Right ventricle myocardium superior (tissue), 1 donor: ENCODE measurements at regions not wholly inside any gene's neighbourhood (a gene's known extent, or its start where the extent isn't known, plus 50 kb on each side); places are given as distances from the start of the nearest gene placed in this dataset.

ENCODE experiments used
- ATAC-seq: fragments of 200-7000 bp; cut with Tn5 transposase; one replicate; pipeline ENCODE4 v1.9.1; 2020; ENCODE audit warnings: mild to moderate bottlenecking; ENCODE audit not compliant: poor library complexity
- DNase-seq: peaks from one replicate; pipeline ENCODE4 v3.0.0-alpha.2; 2020
- intact Hi-C: fragments of 100-400 bp; cut with DNase I; formaldehyde crosslinking; loops from one replicate; pipeline ENCODE4 v1.11.2; 2022
- donor health status: DM: no; HTN: yes; CAD: no; lungs with severe emphysema.

DNA sequence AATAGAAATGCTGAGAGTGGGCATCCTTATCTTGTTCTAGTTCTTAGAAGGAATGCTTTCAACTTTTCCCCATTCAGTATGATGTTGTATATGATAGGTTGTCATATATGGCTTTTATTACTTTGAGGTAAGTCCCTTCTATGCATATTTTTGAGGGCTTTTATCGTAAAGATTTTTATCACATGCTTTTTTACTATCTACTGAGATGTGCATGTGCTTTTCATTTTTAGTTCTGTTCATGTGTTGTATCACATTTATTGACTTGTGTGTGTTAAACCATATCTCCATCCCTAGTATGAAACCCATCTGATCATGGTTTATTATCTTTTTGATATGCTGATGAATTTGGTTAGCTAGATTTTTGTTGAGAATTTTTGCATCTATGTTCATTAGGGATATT lies 1008.8 kb downstream of the CNTNAP5 start:
- intact Hi-C loops = no loop called here
- DNase-seq = no peak
- no peak for ATAC-seq

DNA sequence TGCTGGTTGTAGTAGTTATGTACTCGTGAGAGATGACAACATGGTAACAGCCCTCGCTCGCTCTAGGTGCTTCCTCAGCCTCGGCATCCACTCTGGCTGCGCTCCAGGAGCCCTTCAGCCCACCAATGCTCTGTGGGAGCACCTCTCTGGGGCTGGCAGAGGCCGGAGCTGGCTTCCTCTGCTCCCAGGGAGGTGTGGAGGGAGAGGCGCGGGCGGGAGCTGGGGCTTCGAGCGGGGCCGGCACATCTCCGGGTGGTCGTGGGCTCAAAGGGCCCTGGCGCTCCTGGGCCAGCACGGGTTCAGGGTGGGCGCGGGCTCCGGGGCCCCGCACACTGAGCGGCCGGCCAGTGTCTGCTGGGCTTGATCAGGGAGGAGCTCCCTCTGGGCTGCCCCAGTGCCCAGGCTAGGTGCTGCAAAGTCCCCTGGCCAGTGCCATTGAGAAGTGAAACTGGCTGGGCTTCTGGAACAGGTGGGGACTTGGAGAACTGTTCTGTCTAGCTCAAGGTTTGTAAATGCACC lies 1012.1 kb downstream of the CNTNAP5 start:
- DNase-seq (no peak), ATAC-seq (no peak)
- intact Hi-C loops = no loop called here

DNA sequence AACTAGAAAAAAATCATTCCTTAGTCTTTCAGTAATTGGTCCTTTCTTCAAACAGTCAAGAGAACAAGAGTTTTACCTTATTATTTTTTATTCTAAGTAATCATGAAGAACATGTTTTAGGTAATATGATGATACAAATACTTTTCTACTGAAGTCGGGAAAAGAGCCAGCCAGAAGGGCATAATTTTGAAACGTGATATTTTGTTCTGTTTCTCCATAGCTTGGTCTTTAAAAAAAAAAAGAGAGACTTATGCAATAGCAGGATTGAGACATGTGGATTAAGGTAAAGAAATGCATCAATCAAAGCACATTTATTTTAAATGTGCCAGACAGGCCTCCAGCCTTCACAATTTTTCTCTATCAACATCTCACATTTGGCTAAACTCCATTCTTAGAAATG lies 1016.8 kb downstream of the CNTNAP5 start:
- intact Hi-C loops = no loop called here
- DNase-seq (no peak), ATAC-seq (no peak)

DNA sequence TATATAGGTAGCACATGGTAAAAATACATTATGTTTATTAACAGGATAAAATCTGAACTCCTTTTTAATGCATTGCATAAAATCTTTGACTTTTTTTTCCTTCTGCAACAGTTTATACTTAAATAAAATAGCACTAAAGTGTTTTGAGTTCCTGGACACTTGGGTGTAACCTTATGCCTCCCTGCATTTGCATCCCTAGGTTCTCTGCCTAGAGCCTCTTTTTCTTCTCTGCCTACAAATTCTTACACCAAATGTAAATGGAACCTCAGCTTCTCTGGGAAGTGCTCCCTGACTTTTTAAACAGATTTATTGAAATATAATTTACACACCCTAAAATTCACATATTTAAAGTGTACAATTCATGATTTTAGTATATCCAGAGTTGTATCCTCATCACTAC lies 1017.6 kb downstream of the CNTNAP5 start:
- ATAC-seq (no peak), DNase-seq (no peak)
- intact Hi-C loops = no loop called here

DNA sequence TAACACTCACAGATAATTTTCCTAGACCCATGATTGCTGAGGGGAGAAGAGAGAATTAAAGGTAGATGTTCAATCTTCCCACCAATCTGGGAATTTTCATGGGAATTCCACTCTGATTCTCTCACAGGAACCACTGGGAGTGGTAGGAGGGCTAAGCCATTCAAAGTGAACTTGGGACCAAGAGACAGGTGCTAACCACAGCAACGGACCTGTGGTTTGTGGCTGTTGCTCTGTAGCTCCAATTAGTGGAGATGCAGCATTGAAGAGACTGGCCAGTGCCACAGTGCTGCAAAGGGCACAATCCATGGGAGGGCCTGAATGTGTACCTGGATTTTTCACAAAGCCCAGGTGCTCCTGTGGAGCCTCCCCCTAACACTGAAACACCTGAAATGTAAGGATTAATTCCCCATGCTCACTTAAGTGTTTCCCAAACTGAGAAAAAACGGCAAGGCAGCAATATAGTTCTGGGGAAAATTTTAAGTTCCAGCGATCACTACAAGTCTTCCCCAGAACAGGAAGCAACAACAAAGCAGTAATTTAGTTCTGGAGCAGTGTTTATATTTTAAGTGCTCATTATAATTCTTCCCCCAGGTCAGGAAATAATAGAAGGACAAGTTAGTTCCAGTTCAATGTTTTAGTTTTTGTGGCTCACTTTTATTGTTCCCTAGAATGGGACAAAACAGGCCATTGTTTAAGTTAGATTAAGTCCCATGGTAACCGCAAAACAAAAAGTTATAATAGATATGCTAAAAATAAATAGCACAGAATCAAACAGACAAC lies 1045.8 kb downstream of the CNTNAP5 start:
- DNase-seq (no peak), ATAC-seq (no peak)
- intact Hi-C loops = no loop called here

DNA sequence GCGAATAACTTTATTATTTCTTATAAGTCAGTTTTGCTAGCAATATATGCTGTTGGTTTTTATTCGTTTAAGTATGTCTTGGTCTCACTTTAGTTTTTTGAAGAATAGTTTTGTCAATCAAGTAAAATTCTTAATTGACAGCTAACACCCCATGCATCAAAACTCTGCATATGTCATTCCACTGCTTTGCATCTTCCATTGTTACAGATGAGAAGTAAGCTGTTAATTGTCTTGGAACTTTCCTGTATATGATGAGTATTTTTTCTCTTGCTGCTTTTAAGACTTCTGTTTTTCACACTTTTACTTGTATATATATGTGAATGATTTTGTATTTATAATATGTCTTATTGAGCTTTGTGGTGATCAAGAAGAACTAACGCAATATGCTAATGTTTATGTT lies 1048.4 kb downstream of the CNTNAP5 start:
- ATAC-seq (no peak), DNase-seq (no peak)
- intact Hi-C loops = no loop called here

DNA sequence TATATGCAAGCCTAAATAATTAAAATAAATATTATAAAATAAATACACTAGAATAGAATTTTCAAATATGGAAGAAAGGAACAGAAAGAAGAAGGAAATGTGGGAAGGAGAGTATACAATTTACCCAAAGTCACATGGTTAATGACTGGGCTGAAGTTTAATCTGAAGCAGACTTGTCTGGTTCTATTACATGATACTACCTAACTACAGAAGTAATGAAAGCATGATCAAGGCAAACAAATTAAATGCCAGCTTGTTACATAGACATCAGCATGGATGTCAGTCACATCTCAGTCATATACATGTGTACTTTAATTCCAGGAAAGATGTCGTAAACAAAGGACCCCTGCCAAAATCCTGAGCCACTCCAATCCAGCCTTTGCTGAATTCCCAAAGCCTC lies 1060.8 kb downstream of the CNTNAP5 start:
- DNase-seq (no peak), ATAC-seq (no peak)
- intact Hi-C loops = no loop called here

DNA sequence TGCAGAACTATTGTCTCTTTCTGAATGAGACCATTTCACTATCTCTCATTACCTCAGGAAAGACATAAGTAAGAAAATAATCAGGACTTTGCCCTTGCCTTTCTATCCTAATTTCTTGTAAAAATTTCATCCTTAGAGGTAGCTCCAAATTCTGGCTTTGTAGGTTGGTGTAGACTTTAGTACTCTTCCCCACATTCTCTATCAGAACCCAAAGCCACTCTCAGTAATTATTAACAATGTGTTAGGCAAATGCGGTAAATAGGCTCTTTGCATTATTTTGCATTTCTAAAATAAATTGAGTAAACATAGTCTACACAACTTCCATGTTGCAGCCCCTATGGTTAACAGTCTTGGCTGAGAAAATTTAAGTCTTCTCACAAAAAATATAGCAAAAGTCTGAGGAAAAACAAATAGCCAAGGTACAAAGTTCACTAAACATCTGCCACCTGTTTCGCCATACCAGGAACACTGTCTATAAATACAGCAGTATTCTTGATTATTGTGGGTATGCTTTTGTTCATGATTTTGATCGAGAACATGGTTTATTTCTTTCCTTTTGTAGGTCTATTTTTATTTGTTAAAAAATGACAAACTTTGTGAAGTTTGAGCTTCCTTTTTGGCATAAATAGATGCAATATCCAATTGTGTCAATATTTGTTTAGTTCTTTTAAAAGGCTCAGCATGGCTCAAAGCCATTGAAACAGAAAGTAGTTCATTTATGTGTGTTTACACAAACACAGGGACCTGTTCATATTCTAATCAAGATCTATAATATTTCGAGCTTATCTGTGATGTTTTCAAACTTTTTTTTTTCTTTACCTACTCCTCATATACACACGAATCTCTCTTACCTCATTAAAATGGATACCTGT lies 1061.5 kb downstream of the CNTNAP5 start:
- ATAC-seq = no peak
- intact Hi-C loops = no loop called here

DNA sequence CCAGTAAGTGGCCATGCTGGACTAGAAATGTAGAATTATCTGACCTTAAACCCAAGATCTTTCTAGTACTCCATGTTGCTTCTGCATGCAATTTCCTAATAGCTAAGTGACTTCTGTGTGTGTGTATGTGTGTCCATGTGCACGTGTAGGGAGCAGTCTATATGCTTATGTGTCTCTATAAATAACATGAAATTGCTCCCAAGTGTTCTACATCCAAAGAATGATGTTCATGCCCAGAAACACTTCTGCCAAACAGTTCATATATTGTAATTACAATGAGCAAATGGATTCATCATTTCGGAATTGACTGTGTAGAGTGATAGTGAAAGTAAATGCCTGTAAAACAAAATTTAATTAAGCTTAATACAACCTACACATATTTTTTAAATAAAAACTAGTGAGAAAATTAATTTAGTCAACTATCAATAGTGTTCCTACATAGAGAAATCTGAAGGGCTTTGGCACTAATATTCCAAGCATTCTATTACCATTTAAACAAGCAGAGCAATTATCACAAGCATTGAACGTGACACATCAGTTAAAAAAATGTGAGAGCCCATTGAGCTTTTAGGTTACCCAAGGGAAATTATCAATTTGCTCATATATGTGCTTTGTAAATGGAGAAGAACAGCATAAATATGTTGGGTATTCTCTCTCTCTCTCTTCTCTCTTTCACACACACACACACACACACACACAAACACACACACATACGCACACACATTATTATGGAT lies 1067.4 kb downstream of the CNTNAP5 start:
- intact Hi-C loops = no loop called here
- DNase-seq = no peak
- no peak for ATAC-seq

More for the DNA sequence above, 1061.5 kb downstream of the CNTNAP5 start:
- DNase-seq = no peak

DNA sequence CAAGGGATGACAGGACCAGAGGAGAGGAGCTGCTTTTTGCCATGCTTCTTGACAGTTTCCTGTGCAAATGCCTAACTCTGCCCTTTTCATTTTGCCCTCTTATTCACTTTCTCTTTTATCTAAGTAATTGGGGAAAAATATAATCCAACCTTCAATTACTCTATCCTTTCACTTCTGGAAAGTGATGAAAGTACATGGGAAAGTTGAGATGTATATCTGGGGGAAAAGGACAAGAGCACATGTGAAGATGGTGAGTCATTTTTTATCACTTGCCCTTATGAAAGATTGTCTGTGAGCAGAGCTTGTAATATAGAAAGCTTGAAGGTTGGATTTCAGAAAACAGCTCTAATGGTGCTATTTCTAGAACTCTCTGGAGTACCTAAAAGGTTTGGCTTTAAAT lies 1070.7 kb downstream of the CNTNAP5 start:
- DNase-seq (no peak), ATAC-seq (no peak)
- intact Hi-C loops = no loop called here

DNA sequence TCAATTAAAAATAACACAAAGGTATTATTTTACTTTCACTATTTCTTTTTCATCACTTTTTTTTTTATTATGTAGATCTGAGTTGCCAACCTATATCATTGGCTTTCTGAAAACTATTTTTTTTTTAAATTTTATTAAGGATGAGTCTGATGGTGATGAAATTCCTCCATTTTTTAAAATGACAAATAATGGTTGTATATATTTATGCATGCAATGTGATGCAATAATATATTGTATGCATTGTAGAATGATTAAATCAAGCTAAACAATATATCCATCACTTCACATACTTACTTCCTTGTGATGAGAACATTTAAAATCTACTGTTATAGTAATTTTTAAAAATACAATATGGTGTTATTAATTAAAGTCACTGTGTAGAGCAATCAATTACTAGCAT lies 1081.6 kb downstream of the CNTNAP5 start:
- intact Hi-C loops = no loop called here
- ATAC-seq (no peak), DNase-seq (no peak)

DNA sequence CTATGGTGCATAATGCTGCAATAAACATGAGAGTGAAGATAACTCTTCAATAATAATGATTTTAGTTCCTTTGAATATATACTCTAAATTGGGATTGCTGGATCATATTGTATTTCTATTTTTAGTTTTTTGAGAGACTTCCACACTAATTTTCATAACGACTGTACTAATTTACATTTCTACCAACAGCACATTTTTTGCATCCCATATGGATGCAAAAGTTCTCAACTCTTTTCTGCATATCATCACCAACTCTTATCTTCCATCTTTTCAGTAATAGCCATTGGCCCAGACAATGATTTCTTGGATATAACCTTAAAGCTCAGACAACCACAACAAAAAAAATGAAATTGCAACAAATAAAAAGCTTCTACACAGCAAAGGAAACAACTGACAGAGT lies 1082.4 kb downstream of the CNTNAP5 start:
- ATAC-seq = no peak
- intact Hi-C loops = no loop called here
- no peak for DNase-seq

DNA sequence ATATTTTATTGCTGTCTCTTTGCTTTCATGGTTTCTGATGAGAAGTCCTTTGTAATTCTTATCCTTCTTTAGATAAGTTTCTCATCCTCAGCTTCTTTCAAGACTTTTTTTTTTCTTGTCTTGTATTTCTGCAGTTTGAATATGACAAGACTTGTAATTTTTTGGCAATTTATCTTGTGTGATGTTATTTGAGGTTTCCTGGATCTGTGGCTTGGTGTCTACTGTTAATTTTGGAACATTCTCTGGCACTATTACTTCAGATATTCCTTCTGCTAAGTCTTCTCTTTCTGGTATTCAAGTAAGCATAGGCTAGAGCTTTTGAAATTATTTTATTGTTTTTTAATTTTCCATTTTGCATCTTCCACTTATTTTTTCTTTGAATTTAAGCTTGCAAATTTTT lies 1083.2 kb downstream of the CNTNAP5 start:
- intact Hi-C loops = no loop called here
- DNase-seq (no peak), ATAC-seq (no peak)

DNA sequence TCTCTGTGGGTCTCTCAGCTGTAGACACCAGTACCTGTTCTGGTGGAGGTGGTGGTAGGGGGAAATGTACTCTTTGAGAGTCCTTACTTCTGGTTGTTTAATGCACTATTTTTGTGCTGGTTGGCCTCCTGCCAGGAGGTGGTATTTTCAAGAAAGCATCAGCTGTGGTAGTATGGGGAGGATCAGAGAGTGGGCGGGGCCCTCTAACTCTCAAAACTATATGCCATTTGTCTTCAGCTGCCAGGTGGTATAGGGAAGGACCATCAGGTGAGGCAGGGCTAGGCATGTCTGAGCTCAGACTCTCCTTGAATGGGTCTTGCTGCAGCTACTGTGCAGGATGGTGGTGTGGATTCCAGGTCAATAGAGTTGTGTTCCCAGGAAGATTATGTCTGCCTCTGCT lies 1100.8 kb downstream of the CNTNAP5 start:
- intact Hi-C loops = no loop called here
- no peak for ATAC-seq
- no peak for DNase-seq

DNA sequence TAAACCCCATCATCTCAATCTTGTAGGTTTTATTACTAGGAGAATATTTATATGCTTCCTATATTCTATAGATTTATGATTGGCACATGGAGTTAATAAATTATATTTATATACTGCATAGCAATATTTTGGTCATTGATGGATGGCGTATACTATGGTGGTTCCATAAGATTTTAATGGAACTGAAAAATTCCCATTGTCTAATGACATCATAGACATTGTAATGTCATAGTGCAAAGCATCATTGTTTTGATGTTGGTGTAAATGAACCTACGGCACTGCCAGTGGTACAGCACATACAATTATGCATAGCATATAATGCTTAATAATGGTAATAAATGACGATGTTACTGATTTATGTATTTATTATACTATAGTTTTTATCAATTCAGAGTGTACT lies 1135.9 kb downstream of the CNTNAP5 start:
- ATAC-seq = no peak
- intact Hi-C loops = no loop called here
- DNase-seq = no peak

DNA sequence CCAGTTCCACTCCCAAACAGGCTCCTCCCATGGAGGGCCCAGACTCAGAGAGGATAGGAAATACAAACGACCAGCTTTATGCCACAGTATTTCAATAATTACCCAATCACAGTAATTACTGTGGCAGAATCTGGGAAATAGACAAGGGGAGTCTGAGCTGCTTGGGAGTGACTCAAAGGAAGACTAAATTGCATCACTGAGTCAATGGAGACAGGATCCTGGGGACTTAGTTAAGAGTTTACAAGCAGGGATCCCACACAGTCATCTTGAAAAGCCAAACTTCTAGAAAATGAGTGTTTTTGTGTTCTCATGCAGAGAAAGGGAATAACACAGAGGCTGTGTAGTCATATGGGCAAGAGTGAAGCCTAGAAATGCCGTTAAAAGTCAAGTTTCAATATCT lies 1142.1 kb downstream of the CNTNAP5 start:
- ATAC-seq (no peak), DNase-seq (no peak)
- intact Hi-C loops = no loop called here

DNA sequence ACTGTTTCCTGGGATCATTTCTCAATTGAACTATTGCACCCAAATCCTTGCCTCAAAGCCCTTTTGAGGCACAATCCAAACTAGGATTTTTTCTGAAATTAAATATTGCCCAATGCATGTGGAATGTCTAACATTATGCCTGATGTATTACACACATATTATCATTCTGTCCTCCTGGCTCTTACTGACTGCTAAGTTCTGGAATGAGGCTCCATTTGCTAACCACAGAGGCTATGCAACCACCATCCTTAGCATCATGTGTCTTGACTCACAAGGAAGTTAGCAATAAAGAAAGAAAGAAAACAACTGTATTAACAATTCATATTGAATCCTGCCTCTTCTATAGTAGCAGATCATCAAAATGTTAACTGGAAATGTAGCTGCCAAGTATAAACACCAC lies 1142.7 kb downstream of the CNTNAP5 start:
- ATAC-seq = no peak
- intact Hi-C loops = no loop called here
- DNase-seq = no peak

DNA sequence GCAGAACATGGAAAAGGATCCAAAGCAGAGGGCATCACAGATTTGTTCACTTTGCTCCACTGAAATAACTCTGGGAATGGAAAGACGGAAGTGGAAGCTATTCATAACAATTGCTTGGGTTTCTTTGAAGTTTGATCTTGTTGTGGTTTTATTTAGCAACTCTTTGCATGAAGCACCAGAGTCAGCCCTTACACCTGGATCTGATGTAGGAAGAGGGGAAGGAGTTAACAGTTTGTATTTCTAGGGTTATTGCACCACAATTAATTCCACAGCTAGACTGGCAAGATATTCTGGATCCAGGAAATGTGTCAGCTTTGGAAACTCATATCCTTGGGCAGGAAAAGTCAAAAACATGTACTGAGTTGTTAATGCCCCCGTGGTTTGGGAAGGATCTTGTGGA lies 1143.4 kb downstream of the CNTNAP5 start:
- intact Hi-C loops = no loop called here
- no peak for ATAC-seq
- no peak for DNase-seq

DNA sequence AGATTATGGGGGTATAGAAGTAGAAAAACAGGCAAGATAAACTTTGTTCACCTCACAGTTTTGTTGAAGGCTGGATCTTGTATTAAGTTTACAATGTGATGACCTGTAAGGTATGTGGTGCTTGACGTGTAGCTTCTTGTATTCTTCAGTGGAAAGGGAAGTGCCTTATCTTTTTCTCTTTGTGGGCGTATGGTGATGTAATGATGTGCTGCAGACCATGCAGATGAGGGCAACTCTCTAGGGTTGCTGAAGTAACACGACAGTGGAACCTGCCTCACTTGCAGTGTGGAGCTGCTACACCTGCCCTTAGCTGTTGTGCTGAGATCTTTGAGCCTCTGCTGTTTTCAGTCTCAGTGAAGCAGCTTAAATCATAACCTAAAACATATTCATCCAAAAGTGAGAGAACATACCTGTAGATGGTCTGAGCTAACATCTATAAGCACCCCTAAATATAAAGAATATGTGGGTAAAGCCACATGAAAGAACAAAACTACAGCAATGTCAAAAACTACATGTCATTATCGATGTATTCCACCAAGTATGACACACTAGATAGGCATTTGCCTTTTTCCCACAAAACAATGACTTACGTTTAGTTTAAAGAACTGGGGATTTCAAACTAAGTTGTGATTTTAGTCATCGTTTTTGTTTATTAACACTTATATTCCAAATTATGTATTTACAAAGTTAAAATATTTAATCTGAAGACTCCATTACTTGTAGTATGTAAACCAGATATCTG lies 1144.1 kb downstream of the CNTNAP5 start:
- ATAC-seq (no peak), DNase-seq (no peak)
- intact Hi-C loops = no loop called here
